Gastroesophageal sphincter (tissue), 3 donors: ENCODE measurements at regions not wholly inside any gene's neighbourhood (a gene's known extent, or its start where the extent isn't known, plus 50 kb on each side); places are given as distances from the start of the nearest gene placed in this dataset.

Experiments used
- POLR2A ChIP-seq, 2 donors: fragments of 450-650 bp; IDR thresholded peaks; one replicate each; pipeline ENCODE4 v1.6.1; 2017; ENCODE audit warnings: antibody characterized with exemption in 2 of 2, mild to moderate bottlenecking in 2 of 2, moderate library complexity in 1 of 2
- POLR2AphosphoS5 ChIP-seq: sonication (generic); formaldehyde crosslinking; IDR thresholded peaks from one replicate; pipeline ENCODE4 v1.6.1; 2017; ENCODE audit warnings: antibody characterized with exemption
- TF ChIP-seq, protein P1 (sequence below), 4 experiments: fragments of 200-600 bp in 2 of 4; fragments of 450-650 bp in 2 of 4; sonication (generic) in 1 of 4; IDR thresholded peaks; one replicate each; pipeline ENCODE4 v1.5.1; 2017 to 2019; ENCODE audit warnings: antibody characterized with exemption in 4 of 4, mild to moderate bottlenecking in 2 of 4, moderate library complexity in 2 of 4

DNA sequence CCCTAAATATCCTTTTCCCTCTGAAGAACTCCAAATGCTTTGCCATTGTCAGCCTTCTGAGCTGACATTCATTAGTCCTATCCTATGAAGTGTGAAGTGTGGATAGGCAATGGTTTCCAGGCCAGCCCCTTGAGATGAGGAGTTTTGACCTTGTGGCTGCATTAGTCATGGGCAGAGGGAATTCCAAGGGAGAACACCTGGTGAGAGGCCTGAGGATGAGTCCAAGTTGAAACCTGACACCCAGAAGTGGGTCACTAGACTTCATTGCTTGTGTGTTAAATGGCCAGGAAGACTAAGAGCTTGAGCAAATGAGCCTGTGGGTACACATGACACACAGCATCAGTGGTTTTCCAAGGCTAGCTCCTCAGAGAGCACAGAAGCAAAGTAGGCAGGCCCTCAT, 260.8 kb downstream of the SKAP2 start:
- TF ChIP-seq, protein P1, sequence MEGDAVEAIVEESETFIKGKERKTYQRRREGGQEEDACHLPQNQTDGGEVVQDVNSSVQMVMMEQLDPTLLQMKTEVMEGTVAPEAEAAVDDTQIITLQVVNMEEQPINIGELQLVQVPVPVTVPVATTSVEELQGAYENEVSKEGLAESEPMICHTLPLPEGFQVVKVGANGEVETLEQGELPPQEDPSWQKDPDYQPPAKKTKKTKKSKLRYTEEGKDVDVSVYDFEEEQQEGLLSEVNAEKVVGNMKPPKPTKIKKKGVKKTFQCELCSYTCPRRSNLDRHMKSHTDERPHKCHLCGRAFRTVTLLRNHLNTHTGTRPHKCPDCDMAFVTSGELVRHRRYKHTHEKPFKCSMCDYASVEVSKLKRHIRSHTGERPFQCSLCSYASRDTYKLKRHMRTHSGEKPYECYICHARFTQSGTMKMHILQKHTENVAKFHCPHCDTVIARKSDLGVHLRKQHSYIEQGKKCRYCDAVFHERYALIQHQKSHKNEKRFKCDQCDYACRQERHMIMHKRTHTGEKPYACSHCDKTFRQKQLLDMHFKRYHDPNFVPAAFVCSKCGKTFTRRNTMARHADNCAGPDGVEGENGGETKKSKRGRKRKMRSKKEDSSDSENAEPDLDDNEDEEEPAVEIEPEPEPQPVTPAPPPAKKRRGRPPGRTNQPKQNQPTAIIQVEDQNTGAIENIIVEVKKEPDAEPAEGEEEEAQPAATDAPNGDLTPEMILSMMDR (IDR thresholded peaks at IDR 0.05), result no peak
- TF ChIP-seq POLR2AphosphoS5 (no peak), POLR2A (IDR thresholded peaks at IDR 0.05) (no peak)
